LNCaP clone FGC (cell line): ENCODE measurements at regions not wholly inside any gene's neighbourhood (a gene's known extent, or its start where the extent isn't known, plus 50 kb on each side); places are given as distances from the start of the nearest gene placed in this dataset.

ENCODE experiments used
- DNase-seq: peaks from one replicate; pipeline ENCODE4 v3.0.0-alpha.2; 2011; ENCODE audit warnings: low read depth
- H3K4me3 ChIP-seq: 2 replicates; pipeline ENCODE4 v1.5.1; 2011; ENCODE audit warnings: mild to moderate bottlenecking, low read depth, low read length, control low read depth
- CTCF ChIP-seq: IDR thresholded peaks from 2 replicates; pipeline ENCODE4 v1.5.1; 2012; ENCODE audit warnings: mild to moderate bottlenecking; ENCODE audit not compliant: control insufficient read depth, insufficient read depth; ENCODE audit errors: extremely low read depth

GRCh38 chr18:10242936-10243680 is 211.3 kb upstream of the APCDD1 start:
- DNase-seq, result peak; percentile 78
- H3K4me3 ChIP-seq, result peak overlapping the region; percentile 4; the same call in 1 of the 2 replicates
- no peak for TF ChIP-seq CTCF

GRCh38 chr18:10244341-10244740 is 210.1 kb upstream of the APCDD1 start:
- no peak overlapping the region for H3K4me3 ChIP-seq
- peak; percentile 46 for DNase-seq
- no peak for TF ChIP-seq CTCF

- TF ChIP-seq CTCF, result no peak
- no peak for DNase-seq
- no peak overlapping the region for H3K4me3 ChIP-seq
Observed at GRCh38 chr18:10245031-10245845, 209.2 kb upstream of the APCDD1 start.

GRCh38 chr18:10245846-10246175 is 208.6 kb upstream of the APCDD1 start:
- DNase-seq, result no peak

GRCh38 chr18:10247021-10247741 is 207.3 kb upstream of the APCDD1 start:
- H3K4me3 ChIP-seq, result no peak overlapping the region
- DNase-seq, result no peak
- no peak for TF ChIP-seq CTCF

More at GRCh38 chr18:10245846-10246175, 208.6 kb upstream of the APCDD1 start:
- H3K4me3 ChIP-seq, result no peak overlapping the region
- no peak for TF ChIP-seq CTCF

GRCh38 chr18:10247742-10248082 is 206.7 kb upstream of the APCDD1 start:
- no peak overlapping the region for H3K4me3 ChIP-seq
- no peak for TF ChIP-seq CTCF
- no peak for DNase-seq
